Caco-2 (cell line): ENCODE measurements at regions not wholly inside any gene's neighbourhood (a gene's known extent, or its start where the extent isn't known, plus 50 kb on each side); places are given as distances from the start of the nearest gene placed in this dataset.

ENCODE experiments used
- BruUV-seq: library from RNA; stranded (reverse); fragments of 400-500 nt; replicated peaks from 2 replicates; lab custom pipeline; 2021; lab: Mats Ljungman, UMichigan
- CTCF ChIA-PET: fragments of 300-600 bp; sonication (Branson Sonifier 250); formaldehyde crosslinking; loops from one replicate; lab custom pipeline; 2022; ENCODE audit warnings: antibody characterized with exemption; lab: Charles Lee
- POLR2A ChIA-PET: fragments of 300-600 bp; sonication (Branson Sonifier 250); formaldehyde crosslinking; loops from one replicate; lab custom pipeline; 2022; ENCODE audit warnings: antibody characterized with exemption; lab: Charles Lee
- DNase-seq, 2 experiments: peaks; one replicate each; pipeline versions ENCODE4 v3.0.0 to v3.0.0-alpha.2; 2020 to 2022
- H3K27me3 ChIP-seq: replicated peaks from 2 replicates; pipeline ENCODE4 v1.6.0; 2011; ENCODE audit warnings: low read length; ENCODE audit not compliant: control insufficient read depth, insufficient read depth
- H3K36me3 ChIP-seq: 2 replicates; pipeline ENCODE4 v1.5.1; 2011; ENCODE audit warnings: low read length; ENCODE audit not compliant: control insufficient read depth, insufficient read depth
- H3K4me1 ChIP-seq: fragments of 250-450 bp; sonication (Bioruptor Pico); 2 replicates; pipeline ENCODE4 v1.5.1; 2020; ENCODE audit warnings: mild to moderate bottlenecking
- H3K4me3 ChIP-seq: 2 replicates; pipeline ENCODE4 v1.5.1; 2011; ENCODE audit warnings: low read depth, mild to moderate bottlenecking, control low read depth, low read length
- H3K9me3 ChIP-seq: fragments of 250-450 bp; sonication (Bioruptor Pico); 2 replicates; pipeline ENCODE4 v1.5.1; 2020; ENCODE audit warnings: mild to moderate bottlenecking, moderate library complexity
- H3K27ac Mint-ChIP-seq: one replicate; pipeline ENCODE4 v1.8.0; 2022; ENCODE audit warnings: mixed read lengths; ENCODE audit not compliant: unreplicated experiment
- H3K27me3 Mint-ChIP-seq: one replicate; pipeline ENCODE4 v1.8.0; 2022; ENCODE audit warnings: mixed read lengths; ENCODE audit not compliant: insufficient read depth, unreplicated experiment
- H3K36me3 Mint-ChIP-seq: one replicate; pipeline ENCODE4 v1.8.0; 2022; ENCODE audit warnings: mild to moderate bottlenecking, mixed read lengths; ENCODE audit not compliant: insufficient read depth, unreplicated experiment
- H3K4me1 Mint-ChIP-seq: one replicate; pipeline ENCODE4 v1.8.0; 2022; ENCODE audit warnings: low read depth, mixed read lengths; ENCODE audit not compliant: unreplicated experiment
- H3K4me3 Mint-ChIP-seq: one replicate; pipeline ENCODE4 v1.8.0; 2022; ENCODE audit warnings: mild to moderate bottlenecking, moderate library complexity, mixed read lengths; ENCODE audit not compliant: unreplicated experiment
- H3K9me3 Mint-ChIP-seq: one replicate; pipeline ENCODE4 v1.8.0; 2022; ENCODE audit warnings: mixed read lengths; ENCODE audit not compliant: unreplicated experiment
- CTCF ChIP-seq, 2 experiments: fragments of 200-600 bp in 1 of 2; IDR thresholded peaks; 1 replicate in 1 of 2; 2 replicates in 1 of 2; pipeline versions ENCODE4 v1.5.1 to v1.8.0; 2011 to 2022; ENCODE audit warnings: antibody characterized with exemption in 1 of 2, control low read depth in 1 of 2, inconsistent platforms in 1 of 2, low read depth in 1 of 2, low read length in 1 of 2, mild to moderate bottlenecking in 1 of 2, moderate library complexity in 1 of 2; ENCODE audit not compliant: insufficient read depth in 1 of 2, severe bottlenecking in 1 of 2, unreplicated experiment in 1 of 2
- intact Hi-C: fragments of 100-400 bp; cut with micrococcal nuclease; formaldehyde crosslinking; loops from one replicate; pipeline ENCODE4 v1.10.0; 2022; ENCODE audit not compliant: unreplicated experiment

DNA sequence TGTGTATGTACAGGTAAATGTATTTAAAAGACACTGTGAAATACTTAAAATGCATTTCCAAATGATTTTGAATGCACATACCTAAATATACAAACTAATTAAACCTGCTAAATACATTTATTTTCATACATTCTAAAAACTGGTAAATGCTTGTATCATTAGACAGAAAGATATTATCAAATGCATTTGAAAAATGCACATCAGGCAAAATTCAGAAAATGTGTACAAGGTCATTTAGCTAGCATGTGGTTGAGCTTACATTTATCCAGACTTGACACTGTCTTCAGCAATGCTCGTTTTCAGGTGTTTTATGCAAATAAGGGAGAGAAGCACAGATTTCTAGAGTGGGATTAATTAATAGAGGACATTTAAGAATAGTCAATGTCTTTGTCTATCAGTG, 374.2 kb downstream of the SUCLG1 start:
- POLR2A ChIA-PET = no interaction called here
- Histone ChIP-seq H3K9me3 (no peaks in the 10 kb centered on the region), H3K36me3 (no peaks in the 10 kb centered on the region), H3K4me1 (no peaks in the 10 kb centered on the region), H3K27me3 (no peaks in the 10 kb centered on the region), H3K4me3 (no peak overlapping the region)
- CTCF ChIA-PET = interaction anchor here (0.8 kb wide), 1 partner anchor 36 kb away, joined by 3 read pairs; no protein-coding TSS in a partner anchor
- no peak overlapping the region for H3K4me3 Mint-ChIP-seq
- no peaks in the 10 kb centered on the region for H3K4me1 Mint-ChIP-seq
- intact Hi-C loops = no loop called here
- H3K27me3 Mint-ChIP-seq = peaks cover 3% of the 10 kb centered on the region
- no peak for DNase-seq
- no TSS peak for BruUV-seq
- no peak for TF ChIP-seq CTCF (IDR thresholded peaks at IDR 0.05; ENCODE audit: insufficient read depth in 1 of 2, low read depth in 1 of 2, low read length in 1 of 2, severe bottlenecking in 1 of 2, unreplicated experiment in 1 of 2)
- H3K9me3 Mint-ChIP-seq = no peaks in the 10 kb centered on the region
- H3K27ac Mint-ChIP-seq = no peak overlapping the region
- no peaks in the 10 kb centered on the region for H3K36me3 Mint-ChIP-seq

GRCh38 chr2:84083984-84084383, 375.1 kb downstream of the SUCLG1 start:
- POLR2A ChIA-PET = interaction anchor here (0.6 kb wide), 1 partner anchor 703 kb away, joined by 8 read pairs; no protein-coding TSS in a partner anchor
- H3K36me3 Mint-ChIP-seq = no peaks in the 10 kb centered on the region
- BruUV-seq = no TSS peak
- H3K27me3 Mint-ChIP-seq = peaks cover 3% of the 10 kb centered on the region
- Histone ChIP-seq H3K36me3 (no peaks in the 10 kb centered on the region), H3K4me3 (no peak overlapping the region), H3K27me3 (no peaks in the 10 kb centered on the region), H3K9me3 (no peaks in the 10 kb centered on the region), H3K4me1 (no peaks in the 10 kb centered on the region)
- no peaks in the 10 kb centered on the region for H3K9me3 Mint-ChIP-seq
- H3K4me3 Mint-ChIP-seq = no peak overlapping the region
- no peaks in the 10 kb centered on the region for H3K4me1 Mint-ChIP-seq
- CTCF ChIA-PET = no interaction called here
- intact Hi-C loops = no loop called here
- no peak for DNase-seq
- H3K27ac Mint-ChIP-seq = no peak overlapping the region
- TF ChIP-seq CTCF (IDR thresholded peaks at IDR 0.05; ENCODE audit: insufficient read depth in 1 of 2, low read depth in 1 of 2, low read length in 1 of 2, severe bottlenecking in 1 of 2, unreplicated experiment in 1 of 2) = no peak

DNA sequence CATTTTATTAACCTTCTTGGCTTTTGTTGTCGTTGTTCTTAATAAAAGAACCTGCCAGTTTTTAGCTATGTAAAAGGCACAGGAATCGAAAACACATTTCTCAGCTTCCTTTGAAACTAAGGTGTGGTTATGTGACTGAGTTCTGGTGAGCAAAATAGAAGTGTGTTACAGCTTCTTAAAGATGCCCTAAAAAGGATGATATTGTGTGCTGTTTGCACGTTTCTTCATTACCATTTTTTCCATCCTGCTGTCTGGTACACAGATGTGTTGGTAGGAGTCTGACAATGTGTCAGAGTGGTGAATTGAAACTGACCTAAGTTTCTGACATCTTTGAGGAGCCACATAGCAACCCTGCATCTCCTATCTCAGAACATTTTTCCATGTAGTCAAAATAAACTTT, 380.6 kb downstream of the SUCLG1 start:
- H3K27me3 Mint-ChIP-seq = no peaks in the 10 kb centered on the region
- BruUV-seq = no TSS peak
- Histone ChIP-seq H3K4me3 (no peak overlapping the region), H3K4me1 (no peaks in the 10 kb centered on the region), H3K9me3 (no peaks in the 10 kb centered on the region), H3K27me3 (no peaks in the 10 kb centered on the region), H3K36me3 (no peaks in the 10 kb centered on the region)
- H3K36me3 Mint-ChIP-seq = no peaks in the 10 kb centered on the region
- no peaks in the 10 kb centered on the region for H3K9me3 Mint-ChIP-seq
- no peak overlapping the region for H3K27ac Mint-ChIP-seq
- H3K4me3 Mint-ChIP-seq = no peak overlapping the region
- no peak for DNase-seq
- ChIA-PET CTCF (no interaction called here), POLR2A (no interaction called here)
- no peaks in the 10 kb centered on the region for H3K4me1 Mint-ChIP-seq
- TF ChIP-seq CTCF (IDR thresholded peaks at IDR 0.05; ENCODE audit: insufficient read depth in 1 of 2, low read depth in 1 of 2, low read length in 1 of 2, severe bottlenecking in 1 of 2, unreplicated experiment in 1 of 2) = no peak
- intact Hi-C loops = loop anchor here (5.0 kb wide), 2 partner anchors 56 to 179 kb away; no protein-coding TSS in a partner anchor
